ENCODE measurements at regions not wholly inside any gene's neighbourhood (a gene's known extent, or its start where the extent isn't known, plus 50 kb on each side); places are given as distances from the start of the nearest gene placed in this dataset.

GRCh38 chr10:4567637-4568036 is 258.4 kb upstream of the AKR1E2 start:
- WGBS (ENCODE audit: insufficient coverage) = 100% methylated on average over 1 of the region's 1 CpG
- Histone ChIP-seq H3K36me3 (ENCODE audit: control insufficient read depth, insufficient read depth, low read length) (no peaks in the 10 kb centered on the region), H3K4me3 (ENCODE audit: low read length) (no peak overlapping the region), H3K4me1 (ENCODE audit: control insufficient read depth, insufficient read depth, low read length) (no peaks in the 10 kb centered on the region), H3K9me3 (ENCODE audit: control insufficient read depth, insufficient read depth, low read length) (no peaks in the 10 kb centered on the region), H3K27me3 (ENCODE audit: control insufficient read depth, insufficient read depth, low read length) (no peaks in the 10 kb centered on the region), H3K27ac (ENCODE audit: low read length) (no peak overlapping the region)
- intact Hi-C loops (cut with micrococcal nuclease) = no loop called here
- Mint-ChIP-seq H3K4me1 (no peaks in the 10 kb centered on the region), H3K4me3 (no peak overlapping the region), H3K27ac (no peak overlapping the region), H3K27me3 (ENCODE audit: low read depth in 2 of 2) (peaks cover 13 to 15% of the 10 kb centered on the region in 2 donors), H3K36me3 (no peaks in the 10 kb centered on the region), H3K9me3 (no peaks in the 10 kb centered on the region)
- no peak for ATAC-seq
- DNase-seq = no peak
- TF ChIP-seq CTCF (IDR thresholded peaks at IDR 0.05) = no peak

GRCh38 chr10:4566011-4566410 is 260.0 kb upstream of the AKR1E2 start:
- Mint-ChIP-seq H3K4me3 (no peak overlapping the region), H3K27me3 (ENCODE audit: low read depth in 2 of 2) (peaks cover 19 to 20% of the 10 kb centered on the region in 2 donors), H3K4me1 (no peaks in the 10 kb centered on the region), H3K27ac (no peak overlapping the region), H3K36me3 (no peaks in the 10 kb centered on the region), H3K9me3 (no peaks in the 10 kb centered on the region)
- Histone ChIP-seq H3K27me3 (ENCODE audit: control insufficient read depth, insufficient read depth, low read length) (no peaks in the 10 kb centered on the region), H3K4me3 (ENCODE audit: low read length) (no peak overlapping the region), H3K27ac (ENCODE audit: low read length) (no peak overlapping the region), H3K9me3 (ENCODE audit: control insufficient read depth, insufficient read depth, low read length) (no peaks in the 10 kb centered on the region), H3K4me1 (ENCODE audit: control insufficient read depth, insufficient read depth, low read length) (no peaks in the 10 kb centered on the region), H3K36me3 (ENCODE audit: control insufficient read depth, insufficient read depth, low read length) (no peaks in the 10 kb centered on the region)
- ATAC-seq (no peak), DNase-seq (no peak)
- no peak for TF ChIP-seq CTCF (IDR thresholded peaks at IDR 0.05)
- intact Hi-C loops (cut with micrococcal nuclease) = no loop called here
- no CpG with 5 or more reads among the region's 2 CpGs for WGBS (ENCODE audit: insufficient coverage)

DNA sequence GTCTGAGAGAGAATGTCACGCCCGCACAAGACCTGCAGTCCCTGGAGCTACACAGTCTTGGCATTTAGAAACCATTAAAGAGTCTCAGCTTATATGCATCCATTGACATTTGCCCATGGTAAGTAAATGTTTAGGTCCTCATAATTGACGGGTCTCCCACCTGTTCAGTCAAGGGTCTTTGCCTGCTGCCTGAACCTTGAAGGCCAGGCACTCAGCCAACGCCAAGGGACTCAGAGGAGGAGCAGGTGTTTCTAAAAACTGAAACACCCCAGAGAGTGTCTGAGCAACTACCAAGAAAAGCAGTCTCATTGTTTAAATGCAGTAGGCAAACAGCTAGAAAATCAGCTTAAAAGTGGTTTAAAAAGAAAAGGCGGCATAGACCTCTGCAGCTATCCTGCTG is 264.7 kb upstream of the AKR1E2 start:
- Mint-ChIP-seq H3K9me3 (no peaks in the 10 kb centered on the region), H3K4me1 (no peaks in the 10 kb centered on the region), H3K4me3 (no peak overlapping the region), H3K27ac (no peak overlapping the region), H3K36me3 (no peaks in the 10 kb centered on the region), H3K27me3 (ENCODE audit: low read depth in 2 of 2) (peaks cover 22 to 23% of the 10 kb centered on the region in 2 donors)
- TF ChIP-seq CTCF (IDR thresholded peaks at IDR 0.05) = no peak
- H3K27me3 ChIP-seq (ENCODE audit: control insufficient read depth, insufficient read depth, low read length) = no peaks in the 10 kb centered on the region
- no peaks in the 10 kb centered on the region for H3K9me3 ChIP-seq (ENCODE audit: control insufficient read depth, insufficient read depth, low read length)
- H3K27ac ChIP-seq (ENCODE audit: low read length) = no peak overlapping the region
- DNase-seq (no peak), ATAC-seq (no peak)
- no peaks in the 10 kb centered on the region for H3K36me3 ChIP-seq (ENCODE audit: control insufficient read depth, insufficient read depth, low read length)
- intact Hi-C loops (cut with micrococcal nuclease) = no loop called here
- no peaks in the 10 kb centered on the region for H3K4me1 ChIP-seq (ENCODE audit: control insufficient read depth, insufficient read depth, low read length)
- 91% methylated on average over 5 of the region's 5 CpGs for WGBS (ENCODE audit: insufficient coverage)
- no peak overlapping the region for H3K4me3 ChIP-seq (ENCODE audit: low read length)

GRCh38 chr10:4557469-4557868 is 268.5 kb upstream of the AKR1E2 start:
- Histone ChIP-seq H3K27me3 (ENCODE audit: control insufficient read depth, insufficient read depth, low read length) (no peaks in the 10 kb centered on the region), H3K27ac (ENCODE audit: low read length) (no peak overlapping the region), H3K9me3 (ENCODE audit: control insufficient read depth, insufficient read depth, low read length) (no peaks in the 10 kb centered on the region), H3K4me3 (ENCODE audit: low read length) (no peak overlapping the region), H3K4me1 (ENCODE audit: control insufficient read depth, insufficient read depth, low read length) (no peaks in the 10 kb centered on the region), H3K36me3 (ENCODE audit: control insufficient read depth, insufficient read depth, low read length) (no peaks in the 10 kb centered on the region)
- H3K4me1 Mint-ChIP-seq = no peaks in the 10 kb centered on the region
- WGBS (ENCODE audit: insufficient coverage) = 96% methylated on average over 13 of the region's 13 CpGs
- H3K9me3 Mint-ChIP-seq = no peaks in the 10 kb centered on the region
- TF ChIP-seq CTCF (IDR thresholded peaks at IDR 0.05) = no peak
- no peaks in the 10 kb centered on the region for H3K36me3 Mint-ChIP-seq
- peaks cover 20 to 22% of the 10 kb centered on the region in 2 donors for H3K27me3 Mint-ChIP-seq (ENCODE audit: low read depth in 2 of 2)
- no peak for DNase-seq
- no peak overlapping the region for H3K4me3 Mint-ChIP-seq
- intact Hi-C loops (cut with micrococcal nuclease) = no loop called here
- no peak overlapping the region for H3K27ac Mint-ChIP-seq
- no peak for ATAC-seq

Measured in natural killer cell (primary cell).